CD14-positive monocyte (primary cell): ENCODE measurements at regions not wholly inside any gene's neighbourhood (a gene's known extent, or its start where the extent isn't known, plus 50 kb on each side); places are given as distances from the start of the nearest gene placed in this dataset.

Experiments
- DNase-seq, 3 donors: peaks; one replicate each; pipeline ENCODE4 v3.0.0-alpha.2; 2011 to 2022
- H2AFZ ChIP-seq: 2 replicates; pipeline ENCODE4 v1.6.0; 2012; ENCODE audit warnings: mild to moderate bottlenecking, low read depth, low read length, inconsistent platforms; ENCODE audit not compliant: insufficient read depth, poor library complexity, severe bottlenecking
- H3K27ac ChIP-seq, 2 donors: 1 replicate in 1 of 2; 2 replicates in 1 of 2; pipeline ENCODE4 v1.5.1; 2012 to 2013; ENCODE audit warnings: low read length in 2 of 2, control low read depth in 1 of 2, inconsistent platforms in 1 of 2, low read depth in 1 of 2, mild to moderate bottlenecking in 1 of 2
- H3K27me3 ChIP-seq, 2 donors: one replicate each; pipeline versions ENCODE4 v1.6.0 to v1.6.1; 2011 to 2013; ENCODE audit warnings: low read length in 2 of 2; ENCODE audit not compliant: control insufficient read depth in 2 of 2, insufficient read depth in 2 of 2
- H3K36me3 ChIP-seq, 2 donors: replicated peaks in 1 of 2; 1 replicate in 1 of 2; 2 replicates in 1 of 2; pipeline versions ENCODE4 v1.5.1 to v1.6.1; 2012 to 2013; ENCODE audit warnings: low read length in 2 of 2, control low read depth in 1 of 2, inconsistent platforms in 1 of 2, mild to moderate bottlenecking in 1 of 2; ENCODE audit not compliant: insufficient read depth in 2 of 2, control insufficient read depth in 1 of 2
- H3K4me1 ChIP-seq, 2 donors: 1 replicate in 1 of 2; 2 replicates in 1 of 2; pipeline versions ENCODE4 v1.5.1 to v1.6.1; 2012 to 2013; ENCODE audit warnings: low read length in 2 of 2, control low read depth in 1 of 2, inconsistent platforms in 1 of 2, mild to moderate bottlenecking in 1 of 2, moderate library complexity in 1 of 2; ENCODE audit not compliant: insufficient read depth in 2 of 2, control insufficient read depth in 1 of 2
- H3K4me2 ChIP-seq: replicated peaks from 2 replicates; pipeline ENCODE3; 2012; ENCODE audit warnings: low read length, moderate library complexity, mild to moderate bottlenecking; ENCODE audit not compliant: poor library complexity, severe bottlenecking; ENCODE audit errors: extremely low read depth
- H3K4me3 ChIP-seq, 3 experiments: fragments of 200-600 bp in 1 of 3; sonication (generic) in 1 of 3; replicated peaks in 1 of 3; 1 replicate in 2 of 3; 2 replicates in 1 of 3; pipeline ENCODE4 v1.5.1; 2011 to 2013; ENCODE audit warnings: low read length in 3 of 3, mild to moderate bottlenecking in 3 of 3, control low read depth in 2 of 3, low read depth in 2 of 3, inconsistent platforms in 1 of 3, moderate library complexity in 1 of 3
- H3K79me2 ChIP-seq: 2 replicates; pipeline ENCODE4 v1.6.0; 2012; ENCODE audit warnings: mild to moderate bottlenecking, control low read depth, inconsistent platforms, low read length, moderate library complexity; ENCODE audit not compliant: insufficient read depth
- H3K9ac ChIP-seq: 2 replicates; pipeline ENCODE4 v1.6.0; 2017; ENCODE audit warnings: low read length, mild to moderate bottlenecking; ENCODE audit not compliant: insufficient read depth, poor library complexity, severe bottlenecking
- H3K9me3 ChIP-seq, 2 donors: replicated peaks in 1 of 2; 1 replicate in 1 of 2; 2 replicates in 1 of 2; pipeline versions ENCODE4 v1.5.1 to v1.6.1; 2012 to 2013; ENCODE audit warnings: low read length in 2 of 2, control low read depth in 1 of 2; ENCODE audit not compliant: control insufficient read depth in 1 of 2, insufficient read depth in 1 of 2
- H4K20me1 ChIP-seq: 2 replicates; pipeline ENCODE4 v1.6.0; 2012; ENCODE audit warnings: mild to moderate bottlenecking, low read length, control low read depth, moderate library complexity; ENCODE audit not compliant: insufficient read depth
- H3K27ac Mint-ChIP-seq, 7 donors: one replicate each; pipeline ENCODE4 v1.8.0; 2020; ENCODE audit warnings: mild to moderate bottlenecking in 7 of 7, mixed read lengths in 7 of 7, moderate library complexity in 6 of 7, inconsistent platforms in 2 of 7
- H3K27me3 Mint-ChIP-seq, 3 donors: one replicate each; pipeline ENCODE4 v1.8.0; 2021 to 2022; ENCODE audit warnings: low read depth in 3 of 3, mild to moderate bottlenecking in 3 of 3, mixed read lengths in 3 of 3, moderate library complexity in 3 of 3, inconsistent platforms in 1 of 3
- H3K36me3 Mint-ChIP-seq, 2 donors: one replicate each; pipeline ENCODE4 v1.8.0; 2020; ENCODE audit warnings: mixed read lengths in 2 of 2, inconsistent platforms in 1 of 2, mild to moderate bottlenecking in 1 of 2
- H3K4me1 Mint-ChIP-seq: one replicate; pipeline ENCODE4 v1.8.0; 2020; ENCODE audit warnings: mild to moderate bottlenecking, mixed read lengths
- H3K4me3 Mint-ChIP-seq, 2 donors: one replicate each; pipeline ENCODE4 v1.8.0; 2020; ENCODE audit warnings: mild to moderate bottlenecking in 2 of 2, mixed read lengths in 2 of 2, moderate library complexity in 1 of 2
- H3K9me3 Mint-ChIP-seq, 7 donors: one replicate each; pipeline ENCODE4 v1.8.0; 2020 to 2022; ENCODE audit warnings: mixed read lengths in 7 of 7, mild to moderate bottlenecking in 6 of 7, moderate library complexity in 6 of 7, inconsistent platforms in 2 of 7
- CTCF ChIP-seq: fragments of 200-600 bp; IDR thresholded peaks from one replicate; pipeline ENCODE4 v1.8.0; 2022; ENCODE audit warnings: antibody characterized with exemption, mild to moderate bottlenecking
- WGBS: methylation state at CpG from one replicate; pipeline ENCODE4 v1.1.5; 2013; ENCODE audit warnings: missing lambda C conversion rate; ENCODE audit not compliant: insufficient coverage; 5-methylcytosine and 5-hydroxymethylcytosine counted together
- intact Hi-C, 2 donors: fragments of 100-400 bp; cut with micrococcal nuclease; formaldehyde crosslinking; loops; one replicate each; pipeline versions ENCODE4 v1.15.0 to v1.15.1; 2023

- Mint-ChIP-seq H3K27ac (no peak overlapping the region), H3K4me3 (no peak overlapping the region), H3K36me3 (no peaks in the 10 kb centered on the region), H3K4me1 (no peaks in the 10 kb centered on the region), H3K27me3 (no peaks in the 10 kb centered on the region), H3K9me3 (peaks cover 0 to 9% (median 3%) of the 10 kb centered on the region in 7 donors)
- H3K4me3 ChIP-seq: no peak overlapping the region
- no CpG with 5 or more reads among the region's 2 CpGs for WGBS
- intact Hi-C loops: no loop called here
- H3K27ac ChIP-seq: no peak overlapping the region
- no peak for TF ChIP-seq CTCF
- H3K36me3 ChIP-seq: no peaks in the 10 kb centered on the region
- H2AFZ ChIP-seq: no peak overlapping the region
- no peaks in the 10 kb centered on the region for H3K4me1 ChIP-seq
- H3K4me2 ChIP-seq: no peak overlapping the region
- no peaks in the 10 kb centered on the region for H4K20me1 ChIP-seq
- no peaks in the 10 kb centered on the region for H3K27me3 ChIP-seq
- H3K79me2 ChIP-seq: no peaks in the 10 kb centered on the region
- no peak for DNase-seq
- H3K9ac ChIP-seq: no peak overlapping the region
- H3K9me3 ChIP-seq: peaks cover 0 to 7% of the 10 kb centered on the region in 2 donors
These were observed 1047.7 kb upstream of the NRXN1 start for GRCh38 chr2:52079602-52080001.

GRCh38 chr2:52077159-52077558 is 1045.2 kb upstream of the NRXN1 start:
- H3K27ac Mint-ChIP-seq: no peak overlapping the region
- no peaks in the 10 kb centered on the region for H3K36me3 Mint-ChIP-seq
- Histone ChIP-seq H3K79me2 (no peaks in the 10 kb centered on the region), H3K27me3 (no peaks in the 10 kb centered on the region), H3K27ac (no peak overlapping the region), H3K9me3 (peaks cover 0 to 7% of the 10 kb centered on the region in 2 donors), H3K4me3 (no peak overlapping the region), H3K4me1 (no peaks in the 10 kb centered on the region), H4K20me1 (no peaks in the 10 kb centered on the region), H3K4me2 (no peak overlapping the region), H2AFZ (no peak overlapping the region), H3K36me3 (no peaks in the 10 kb centered on the region), H3K9ac (no peak overlapping the region)
- intact Hi-C loops: no loop called here
- no peak for TF ChIP-seq CTCF
- peaks cover 0 to 12% (median 2%) of the 10 kb centered on the region in 7 donors for H3K9me3 Mint-ChIP-seq
- no peaks in the 10 kb centered on the region for H3K27me3 Mint-ChIP-seq
- no peak for DNase-seq
- no peak overlapping the region for H3K4me3 Mint-ChIP-seq
- no peaks in the 10 kb centered on the region for H3K4me1 Mint-ChIP-seq
